GM21447 (cell line): ENCODE measurements at regions not wholly inside any gene's neighbourhood (a gene's known extent, or its start where the extent isn't known, plus 50 kb on each side); places are given as distances from the start of the nearest gene placed in this dataset.
"Not testable (repeated sequence)": the region's sequence is repeated elsewhere in the genome, so short reads cannot be mapped to it uniquely, and the experiment has no call there.

Experiments
- ATAC-seq: cut with Tn5 transposase; IDR thresholded peaks from one replicate; pipeline ENCODE4 v1.9.1; 2021; ENCODE audit not compliant: unreplicated experiment

DNA sequence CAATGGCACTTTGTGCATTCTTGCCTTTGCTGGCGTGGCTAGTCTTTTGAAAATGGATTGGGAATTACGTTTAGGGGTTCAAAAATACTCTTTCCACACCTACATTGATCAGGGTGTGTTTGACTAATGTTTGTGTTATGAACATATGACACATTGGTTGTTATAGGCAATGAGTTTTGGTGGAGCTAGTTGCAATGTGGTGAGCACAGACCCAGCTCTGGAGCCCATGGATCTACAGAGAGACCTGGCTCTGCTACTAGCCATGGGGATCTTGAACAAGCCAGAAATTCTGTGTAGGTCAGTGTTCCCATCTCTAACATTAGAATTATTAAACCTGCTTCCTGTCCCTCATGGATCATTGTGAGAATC is 222.4 kb upstream of the UBL3 start:
- ATAC-seq = no peak

- ATAC-seq = no peak
Observed at GRCh38 chr13:30071969-30072817, 221.8 kb upstream of the UBL3 start.

- ATAC-seq = no peak
Observed at GRCh38 chr13:30065181-30065580, 214.8 kb upstream of the UBL3 start.

DNA sequence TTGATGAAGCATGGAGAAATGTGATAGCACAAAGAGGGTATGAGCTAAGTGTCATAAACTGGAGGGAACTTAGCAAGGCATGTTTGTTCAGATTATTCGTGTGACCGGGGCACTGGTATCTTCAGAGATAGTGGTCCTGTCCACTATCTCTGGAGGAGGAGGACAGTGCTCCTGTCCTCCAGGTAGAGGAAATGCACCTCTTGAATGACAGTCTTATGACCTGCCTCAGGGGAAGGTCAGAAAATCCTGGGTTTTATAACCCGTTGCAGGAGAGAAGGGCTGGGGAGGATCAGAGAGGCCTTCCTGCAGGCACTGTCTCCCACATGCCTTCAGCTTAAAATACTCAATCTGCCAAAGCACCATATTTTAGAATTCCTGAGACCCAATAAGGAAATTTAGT is 213.5 kb upstream of the UBL3 start:
- ATAC-seq = no peak

DNA sequence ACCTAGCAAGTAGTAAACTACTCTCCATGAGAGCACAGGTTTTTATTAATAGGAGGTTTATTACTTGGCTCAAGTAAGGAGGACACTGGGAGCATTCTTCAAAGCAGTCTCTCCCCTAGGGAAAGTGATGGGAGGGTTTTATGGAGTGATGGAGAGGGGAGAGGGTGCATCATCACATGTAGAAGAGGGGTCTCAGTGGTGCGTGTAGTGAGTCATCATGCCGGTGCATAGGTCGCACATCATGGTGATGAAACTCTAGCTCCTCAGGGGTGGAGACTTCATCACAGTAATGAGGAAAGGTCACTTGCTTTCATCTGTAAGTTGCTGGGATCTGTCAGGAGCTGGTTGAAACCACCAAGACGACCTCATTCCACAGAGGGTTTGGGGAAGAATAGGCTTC is 210.8 kb upstream of the UBL3 start:
- ATAC-seq = no peak

GRCh38 chr13:30058429-30058828 is 208.0 kb upstream of the UBL3 start:
- ATAC-seq = no peak

- not testable (repeated sequence) for ATAC-seq
Observed at GRCh38 chr13:30054546-30054945, 204.1 kb upstream of the UBL3 start.

DNA sequence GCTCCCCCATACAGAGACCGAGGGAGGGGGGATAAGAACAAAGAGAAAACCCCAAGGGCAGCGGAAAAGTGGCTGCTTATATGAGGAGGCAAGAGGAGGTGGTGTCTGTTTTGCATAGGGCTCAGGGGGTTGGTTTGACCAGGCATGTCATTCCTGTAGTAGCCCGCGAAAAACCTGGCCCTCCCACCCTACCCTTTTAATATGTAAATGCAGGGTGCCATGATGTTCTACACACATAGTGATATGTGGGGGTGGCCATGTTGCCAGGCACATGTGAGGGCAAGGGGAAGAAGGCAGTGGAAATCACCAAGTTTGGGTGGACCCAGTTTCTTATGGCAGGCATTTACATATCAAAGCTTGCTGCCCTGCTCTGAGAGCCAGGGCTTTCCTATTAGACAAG is 203.5 kb upstream of the UBL3 start:
- ATAC-seq = no peak

DNA sequence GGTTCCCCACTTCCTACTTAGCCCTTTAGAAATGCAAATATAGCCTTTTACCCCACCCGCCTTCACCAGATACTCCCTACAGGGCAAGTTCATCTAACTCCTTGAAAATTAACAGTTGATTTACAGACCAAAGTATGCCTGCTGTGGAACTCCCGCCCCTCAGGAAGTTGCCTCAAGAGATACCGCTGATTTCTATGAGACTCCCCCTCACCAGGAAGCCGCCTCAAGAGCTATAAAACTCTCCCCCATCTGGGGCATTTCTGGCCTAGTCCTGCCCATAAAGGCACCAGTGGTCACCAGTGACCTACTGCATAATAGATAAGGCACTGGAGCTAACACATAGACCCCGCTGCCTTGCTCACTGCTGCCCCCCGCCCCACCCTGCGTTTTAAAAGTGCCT is 201.7 kb upstream of the UBL3 start:
- ATAC-seq = no peak

- no peak for ATAC-seq
Observed at GRCh38 chr13:30051531-30052060, 201.2 kb upstream of the UBL3 start.

- ATAC-seq = no peak
Observed at GRCh38 chr13:30049692-30050091, 199.3 kb upstream of the UBL3 start.

- ATAC-seq = no peak
Observed at GRCh38 chr13:30047154-30047874, 196.9 kb upstream of the UBL3 start.

DNA sequence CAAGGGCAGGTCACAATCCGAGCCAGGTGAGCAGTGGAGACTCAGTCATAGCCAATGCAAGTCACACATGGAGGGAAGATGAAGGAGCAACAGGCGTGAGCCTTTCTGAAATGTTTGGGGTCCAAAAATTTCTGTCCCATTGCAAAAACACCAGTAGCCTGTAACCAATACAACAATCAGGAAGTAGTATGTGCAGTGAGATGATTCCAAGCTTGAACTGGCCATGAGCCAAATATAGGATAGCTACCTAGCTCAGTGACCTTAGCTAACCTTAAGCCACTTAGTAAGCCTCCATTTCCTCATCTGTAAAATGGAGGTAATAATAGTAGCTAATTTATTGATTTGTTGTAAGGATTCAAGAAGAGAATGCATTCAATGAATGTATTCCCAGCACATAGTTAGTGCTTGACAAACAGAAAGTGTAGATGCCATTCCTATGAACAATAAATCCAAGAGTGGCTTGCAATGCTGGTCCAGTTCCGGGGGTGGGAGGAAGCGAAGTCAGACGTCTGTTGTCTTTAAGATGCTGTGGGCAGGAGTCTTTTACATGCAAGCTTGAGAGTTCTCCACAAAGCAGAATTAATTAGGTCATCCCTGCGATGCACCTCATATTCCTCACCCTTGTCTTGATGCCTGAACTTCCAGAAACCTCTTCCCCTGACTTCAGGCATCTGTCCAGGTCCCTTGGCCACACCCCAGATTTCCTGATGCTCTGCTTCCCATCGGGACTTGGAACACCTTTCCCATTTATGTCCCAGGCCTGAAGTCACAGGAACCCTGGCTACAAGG is 195.7 kb upstream of the UBL3 start:
- ATAC-seq = no peak

DNA sequence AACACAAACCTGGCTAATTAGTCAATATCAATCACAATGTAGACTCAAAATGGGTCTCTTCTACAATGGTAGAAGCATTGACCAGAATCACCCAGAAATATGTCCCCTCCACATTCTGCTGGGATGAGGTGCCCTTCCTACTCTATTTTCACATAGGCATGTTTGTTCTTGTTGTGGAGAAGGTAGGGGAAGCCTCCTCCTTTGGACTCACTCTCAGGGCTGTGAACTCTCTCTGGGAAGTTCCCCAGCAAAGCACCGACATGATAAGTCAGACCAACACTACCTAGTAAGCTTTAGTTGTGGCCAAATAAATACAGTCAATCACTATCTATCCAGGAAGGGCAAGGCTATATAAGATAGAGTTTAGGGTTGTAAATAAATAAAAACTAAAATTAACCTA is 194.5 kb upstream of the UBL3 start:
- no peak for ATAC-seq

GRCh38 chr13:30043631-30043925 is 193.2 kb upstream of the UBL3 start:
- ATAC-seq = no peak

- no peak for ATAC-seq
Observed at GRCh38 chr13:30042891-30043630, 192.6 kb upstream of the UBL3 start.

- no peak for ATAC-seq
Observed at GRCh38 chr13:30042272-30042671, 191.9 kb upstream of the UBL3 start.

DNA sequence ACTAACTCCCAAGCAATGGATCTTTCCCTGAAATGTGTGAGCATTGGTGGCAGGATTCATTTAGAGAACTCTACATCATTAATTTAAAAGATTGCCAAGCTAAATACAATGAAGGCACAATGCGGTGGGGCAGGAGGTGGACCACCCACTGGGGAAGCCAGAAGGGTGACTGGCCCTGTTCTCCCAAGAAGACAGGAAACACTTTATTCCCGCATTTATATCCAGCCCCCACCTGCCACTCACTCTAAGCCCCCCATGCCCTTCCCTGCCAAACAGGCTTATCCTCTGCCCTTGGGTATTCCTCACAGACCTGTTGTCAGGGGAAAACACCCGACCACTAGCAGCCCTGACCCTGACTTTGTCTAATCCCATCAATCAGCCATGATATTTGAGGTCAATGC is 189.1 kb upstream of the UBL3 start:
- no peak for ATAC-seq

GRCh38 chr13:30038884-30039283 is 188.5 kb upstream of the UBL3 start:
- ATAC-seq = no peak

GRCh38 chr13:30037766-30038165 is 187.3 kb upstream of the UBL3 start:
- no peak for ATAC-seq

DNA sequence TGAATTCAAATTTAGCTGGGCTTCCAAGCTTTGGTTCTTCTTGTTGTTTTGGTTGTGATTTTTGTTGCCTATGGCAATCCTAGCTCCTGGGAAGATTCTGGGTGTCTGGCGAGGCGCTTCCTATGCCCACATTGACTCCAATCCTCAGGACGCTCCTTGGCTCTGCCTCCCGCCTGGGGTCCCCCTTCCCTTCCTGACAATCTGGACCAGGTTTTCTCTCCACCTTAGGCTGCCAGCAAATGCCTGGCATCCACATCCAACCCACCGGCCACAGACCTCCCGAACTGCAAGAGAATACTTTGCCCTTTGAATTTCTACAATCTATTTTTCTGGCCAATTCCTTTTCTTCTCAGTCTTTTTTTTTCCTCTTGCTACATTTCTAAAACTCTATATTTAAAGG is 186.9 kb upstream of the UBL3 start:
- ATAC-seq = no peak
